CD4-positive, alpha-beta T cell (primary cell): ENCODE measurements at regions not wholly inside any gene's neighbourhood (a gene's known extent, or its start where the extent isn't known, plus 50 kb on each side); places are given as distances from the start of the nearest gene placed in this dataset.

Experiments
- ATAC-seq: fragments of 200-7000 bp; cut with Tn5 transposase; one replicate; pipeline ENCODE4 v1.10.0; 2022; ENCODE audit warnings: mild to moderate bottlenecking; ENCODE audit not compliant: poor library complexity
- CTCF ChIA-PET: fragments of 350-600 bp; sonication (Branson Sonifier 250); formaldehyde crosslinking; loops from one replicate; lab custom pipeline; 2021; ENCODE audit warnings: antibody characterized with exemption, inconsistent platforms; lab: Charles Lee
- POLR2A ChIA-PET: fragments of 350-600 bp; sonication (Branson Sonifier 250); formaldehyde crosslinking; loops from one replicate; lab custom pipeline; 2021; ENCODE audit warnings: antibody characterized with exemption, inconsistent platforms; lab: Charles Lee
- DNase-seq, 14 experiments: peaks; one replicate each; pipeline ENCODE4 v3.0.0-alpha.2; 2013 to 2020; ENCODE audit warnings: mixed read lengths in 2 of 14
- H3K27ac ChIP-seq, 2 donors: one replicate each; pipeline versions ENCODE4 v1.5.1 to v1.7.0; 2013; ENCODE audit warnings: low read length in 2 of 2, low read depth in 1 of 2, mild to moderate bottlenecking in 1 of 2
- H3K27me3 ChIP-seq, 2 experiments: 1 replicate in 1 of 2; 2 replicates in 1 of 2; pipeline versions ENCODE4 v1.6.1 to v1.7.0; 2013; ENCODE audit warnings: low read length in 2 of 2, control low read depth in 1 of 2, mild to moderate bottlenecking in 1 of 2, moderate library complexity in 1 of 2; ENCODE audit not compliant: insufficient read depth in 2 of 2, control insufficient read depth in 1 of 2
- H3K36me3 ChIP-seq: one replicate; pipeline ENCODE4 v1.6.1; 2013; ENCODE audit warnings: low read length, control low read depth; ENCODE audit not compliant: insufficient read depth
- H3K4me1 ChIP-seq: one replicate; pipeline ENCODE4 v1.6.1; 2013; ENCODE audit warnings: low read length, control low read depth; ENCODE audit not compliant: insufficient read depth
- H3K4me3 ChIP-seq: one replicate; pipeline ENCODE4 v1.5.1; 2013; ENCODE audit warnings: mild to moderate bottlenecking, low read length, moderate library complexity
- H3K9me3 ChIP-seq, 2 experiments: 1 replicate in 1 of 2; 2 replicates in 1 of 2; pipeline versions ENCODE4 v1.6.1 to v1.7.0; 2013; ENCODE audit warnings: low read length in 2 of 2, mild to moderate bottlenecking in 2 of 2, control low read depth in 1 of 2, moderate library complexity in 1 of 2; ENCODE audit not compliant: control insufficient read depth in 1 of 2, insufficient read depth in 1 of 2
- H3K27ac Mint-ChIP-seq: one replicate; pipeline ENCODE4 v1.8.0; 2020; ENCODE audit warnings: mixed read lengths
- H3K27me3 Mint-ChIP-seq: one replicate; pipeline ENCODE4 v1.8.0; 2021; ENCODE audit warnings: mixed read lengths
- H3K36me3 Mint-ChIP-seq: one replicate; pipeline ENCODE4 v1.8.0; 2021; ENCODE audit warnings: low read depth, mixed read lengths
- H3K4me1 Mint-ChIP-seq: one replicate; pipeline ENCODE4 v1.8.0; 2021; ENCODE audit warnings: low read depth, mixed read lengths
- H3K4me3 Mint-ChIP-seq: one replicate; pipeline ENCODE4 v1.8.0; 2020; ENCODE audit warnings: mild to moderate bottlenecking, mixed read lengths
- H3K9me3 Mint-ChIP-seq: one replicate; pipeline ENCODE4 v1.8.0; 2020; ENCODE audit warnings: mixed read lengths
- CTCF ChIP-seq: fragments of 200-600 bp; IDR thresholded peaks from one replicate; pipeline ENCODE4 v1.8.0; 2022; ENCODE audit warnings: antibody characterized with exemption, mild to moderate bottlenecking
- intact Hi-C, 2 experiments: fragments of 100-400 bp; cut with DNase I in 1 of 2; cut with micrococcal nuclease in 1 of 2; formaldehyde crosslinking; loops; one replicate each; pipeline versions ENCODE4 v1.15.1 to v1.9.0; 2023 to 2025; cut with DNase I, micrococcal nuclease

- ATAC-seq: no peak
- ChIA-PET CTCF (no interaction called here), POLR2A (no interaction called here)
- Histone ChIP-seq H3K27me3 (no peaks in the 10 kb centered on the region), H3K4me1 (no peaks in the 10 kb centered on the region), H3K27ac (no peak overlapping the region), H3K36me3 (no peaks in the 10 kb centered on the region), H3K4me3 (no peak overlapping the region), H3K9me3 (peaks cover 0 to 5% of the 10 kb centered on the region in 2 experiments)
- no peak for TF ChIP-seq CTCF
- H3K36me3 Mint-ChIP-seq: no peaks in the 10 kb centered on the region
- H3K27me3 Mint-ChIP-seq: no peaks in the 10 kb centered on the region
- H3K27ac Mint-ChIP-seq: no peak overlapping the region
- no peak for DNase-seq
- no peak overlapping the region for H3K4me3 Mint-ChIP-seq
- no peaks in the 10 kb centered on the region for H3K9me3 Mint-ChIP-seq
- intact Hi-C loops: no loop called here
- H3K4me1 Mint-ChIP-seq: peaks cover 10% of the 10 kb centered on the region
Measured at GRCh38 chr6:22928775-22929174, 359.4 kb downstream of the HDGFL1 start.

- ATAC-seq (no peak), DNase-seq (no peak)
- Mint-ChIP-seq H3K9me3 (no peaks in the 10 kb centered on the region), H3K4me1 (peaks cover 10% of the 10 kb centered on the region), H3K36me3 (no peaks in the 10 kb centered on the region), H3K27ac (no peak overlapping the region), H3K27me3 (no peaks in the 10 kb centered on the region), H3K4me3 (no peak overlapping the region)
- H3K27ac ChIP-seq: no peak overlapping the region
- POLR2A ChIA-PET: no interaction called here
- intact Hi-C loops: no loop called here
- no peaks in the 10 kb centered on the region for H3K36me3 ChIP-seq
- CTCF ChIA-PET: no interaction called here
- no peak overlapping the region for H3K4me3 ChIP-seq
- peaks cover 0 to 5% of the 10 kb centered on the region in 2 experiments for H3K9me3 ChIP-seq
- no peaks in the 10 kb centered on the region for H3K4me1 ChIP-seq
- no peaks in the 10 kb centered on the region for H3K27me3 ChIP-seq
- TF ChIP-seq CTCF: no peak
Measured at GRCh38 chr6:22929311-22929985, 360.1 kb downstream of the HDGFL1 start.

- Histone ChIP-seq H3K9me3 (peaks cover 0 to 7% of the 10 kb centered on the region in 2 experiments), H3K27me3 (no peaks in the 10 kb centered on the region), H3K27ac (no peak overlapping the region), H3K36me3 (no peaks in the 10 kb centered on the region), H3K4me3 (no peak overlapping the region), H3K4me1 (no peaks in the 10 kb centered on the region)
- ATAC-seq (no peak), DNase-seq (no peak)
- H3K9me3 Mint-ChIP-seq: no peaks in the 10 kb centered on the region
- intact Hi-C loops: no loop called here
- no peak for TF ChIP-seq CTCF
- ChIA-PET POLR2A (no interaction called here), CTCF (no interaction called here)
- no peak overlapping the region for H3K4me3 Mint-ChIP-seq
- H3K4me1 Mint-ChIP-seq: no peaks in the 10 kb centered on the region
- H3K36me3 Mint-ChIP-seq: no peaks in the 10 kb centered on the region
- no peaks in the 10 kb centered on the region for H3K27me3 Mint-ChIP-seq
- no peak overlapping the region for H3K27ac Mint-ChIP-seq
Measured at GRCh38 chr6:22940581-22941290, 371.4 kb downstream of the HDGFL1 start.
